Activated naive CD8-positive, alpha-beta T cell treated with anti-CD3 and anti-CD28 coated beads, Interleukin-2, amount 10 ng/mL, durations not matched to agents 7 days and 5 days (primary cell): ENCODE measurements at regions not wholly inside any gene's neighbourhood (a gene's known extent, or its start where the extent isn't known, plus 50 kb on each side); places are given as distances from the start of the nearest gene placed in this dataset.

ENCODE experiments used
- ATAC-seq: fragments of 150-1000 bp; cut with Tn5 transposase; one replicate; pipeline ENCODE4 v1.10.0; 2021; ENCODE audit warnings: low read depth, moderate library complexity
- POLR2A ChIA-PET: fragments of 350-600 bp; sonication (Branson Sonifier 250); formaldehyde crosslinking; loops from one replicate; lab custom pipeline; 2021; ENCODE audit warnings: antibody characterized with exemption; lab: Charles Lee
- DNase-seq: peaks from one replicate; pipeline ENCODE4 v3.0.0; 2021
- H3K27ac Mint-ChIP-seq: one replicate; pipeline ENCODE4 v1.8.0; 2022; ENCODE audit warnings: mild to moderate bottlenecking, mixed read lengths
- H3K27me3 Mint-ChIP-seq: one replicate; pipeline ENCODE4 v1.8.0; 2022; ENCODE audit warnings: mild to moderate bottlenecking, moderate library complexity, mixed read lengths
- H3K36me3 Mint-ChIP-seq: one replicate; pipeline ENCODE4 v1.8.0; 2021; ENCODE audit warnings: mild to moderate bottlenecking, mixed read lengths
- H3K4me1 Mint-ChIP-seq: one replicate; pipeline ENCODE4 v1.8.0; 2021; ENCODE audit warnings: mixed read lengths
- H3K4me3 Mint-ChIP-seq: one replicate; pipeline ENCODE4 v1.8.0; 2022; ENCODE audit warnings: mild to moderate bottlenecking, moderate library complexity, mixed read lengths
- H3K9me3 Mint-ChIP-seq: one replicate; pipeline ENCODE4 v1.8.0; 2021; ENCODE audit warnings: mixed read lengths

DNA sequence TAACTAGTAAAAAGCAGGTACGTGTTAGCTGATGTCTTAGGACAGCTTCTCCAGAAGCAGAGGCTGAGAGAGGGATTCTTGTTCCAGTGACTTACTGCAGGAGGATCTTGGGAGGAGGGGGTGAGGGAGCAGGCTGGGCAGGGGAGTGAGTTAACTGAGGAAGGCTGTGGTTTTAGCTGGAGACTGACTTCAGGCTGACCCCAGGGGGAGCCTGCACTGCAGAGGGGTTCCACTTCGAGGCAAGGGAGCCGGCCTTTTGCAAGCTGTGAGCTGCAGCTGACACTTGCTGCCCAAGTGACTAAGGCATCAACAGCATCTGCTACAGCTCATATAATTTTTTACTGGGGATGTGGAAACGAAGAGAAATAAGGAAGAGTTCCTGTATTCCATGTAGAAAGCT is 50.4 kb upstream of the SOD1 start:
- H3K36me3 Mint-ChIP-seq: peaks cover 4% of the 10 kb centered on the region

DNA sequence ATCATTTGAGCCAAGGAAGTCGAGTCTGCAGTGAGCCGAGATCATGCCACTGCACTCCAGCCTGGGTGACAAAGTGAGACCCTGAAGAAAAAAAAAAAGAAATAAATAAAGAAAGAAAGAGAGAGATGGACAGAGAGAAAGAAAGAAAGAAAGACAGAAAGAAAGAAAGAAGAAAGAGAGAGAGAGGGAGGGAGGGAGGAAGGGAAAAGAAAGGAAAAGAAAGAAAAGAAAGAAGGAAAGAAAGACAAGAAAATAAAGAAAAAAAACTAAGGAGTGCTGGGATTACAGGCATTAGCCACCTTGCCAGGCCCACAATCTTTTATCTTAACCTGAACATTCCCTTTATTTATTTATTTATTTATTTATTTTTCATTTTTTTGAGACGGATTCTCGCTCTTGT is 51.7 kb upstream of the SOD1 start:
- ATAC-seq: no peak
- POLR2A ChIA-PET: no interaction called here
- no peak overlapping the region for H3K4me3 Mint-ChIP-seq

More for the DNA sequence above, 50.4 kb upstream of the SOD1 start:
- H3K4me1 Mint-ChIP-seq: peaks cover 7% of the 10 kb centered on the region
- peaks cover 15% of the 10 kb centered on the region for H3K27me3 Mint-ChIP-seq
- peaks cover 9% of the 10 kb centered on the region for H3K9me3 Mint-ChIP-seq
- no peak overlapping the region for H3K4me3 Mint-ChIP-seq
- ATAC-seq (no peak), DNase-seq (no peak)
- no peak overlapping the region for H3K27ac Mint-ChIP-seq
- POLR2A ChIA-PET: no interaction called here

GRCh38 chr21:31606081-31606874 is 53.2 kb upstream of the SOD1 start:
- H3K9me3 Mint-ChIP-seq: peaks cover 2% of the 10 kb centered on the region
- no peak overlapping the region for H3K27ac Mint-ChIP-seq
- no peak for DNase-seq
- no peak for ATAC-seq
- peaks cover 1% of the 10 kb centered on the region for H3K36me3 Mint-ChIP-seq
- peaks cover 2% of the 10 kb centered on the region for H3K4me1 Mint-ChIP-seq
- H3K4me3 Mint-ChIP-seq: no peak overlapping the region
- POLR2A ChIA-PET: no interaction called here
- peaks cover 7% of the 10 kb centered on the region for H3K27me3 Mint-ChIP-seq

More for the DNA sequence above, 51.7 kb upstream of the SOD1 start:
- Mint-ChIP-seq H3K9me3 (peaks cover 9% of the 10 kb centered on the region), H3K36me3 (peaks cover 4% of the 10 kb centered on the region), H3K4me1 (peaks cover 2% of the 10 kb centered on the region), H3K27me3 (peaks cover 8% of the 10 kb centered on the region), H3K27ac (no peak overlapping the region)
- no peak for DNase-seq

DNA sequence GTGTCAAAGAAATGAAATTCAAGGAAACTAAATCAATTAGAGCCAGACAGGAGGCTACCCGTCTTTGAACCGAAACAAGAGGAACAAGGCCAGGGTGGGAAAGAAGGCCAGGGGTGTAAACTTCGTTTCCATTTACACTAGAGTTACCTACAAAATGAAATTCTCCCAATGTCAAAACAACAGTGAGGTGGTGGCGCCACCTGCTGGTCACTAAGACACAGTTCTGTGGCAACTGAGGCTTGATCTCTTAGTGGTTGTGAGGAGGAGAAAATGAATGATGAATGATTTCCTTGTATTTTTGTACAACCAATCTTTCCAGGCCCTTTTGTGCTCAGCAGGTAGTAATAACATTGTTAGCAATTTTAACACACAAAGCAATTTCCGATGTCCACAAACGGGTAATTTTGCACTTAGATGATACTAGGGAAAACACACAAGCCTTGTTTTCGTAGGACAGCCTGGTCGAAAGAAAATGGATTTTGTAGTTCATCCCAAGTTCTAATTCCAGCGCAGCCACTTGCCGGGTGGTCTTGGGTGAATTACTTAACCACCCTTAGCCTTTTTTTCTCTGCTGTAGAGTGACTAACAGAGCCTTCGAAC is 54.8 kb upstream of the SOD1 start:
- POLR2A ChIA-PET: no interaction called here
- H3K36me3 Mint-ChIP-seq: no peaks in the 10 kb centered on the region
- peaks cover 2% of the 10 kb centered on the region for H3K4me1 Mint-ChIP-seq
- H3K9me3 Mint-ChIP-seq: no peaks in the 10 kb centered on the region
- DNase-seq (peak; percentile 74), ATAC-seq (peak; percentile 77)
- H3K27ac Mint-ChIP-seq: no peak overlapping the region
- H3K27me3 Mint-ChIP-seq: peaks cover 4% of the 10 kb centered on the region
- H3K4me3 Mint-ChIP-seq: no peak overlapping the region

GRCh38 chr21:31599563-31599962 is 59.9 kb upstream of the SOD1 start:
- Mint-ChIP-seq H3K27ac (no peak overlapping the region), H3K36me3 (no peaks in the 10 kb centered on the region), H3K4me3 (no peak overlapping the region), H3K9me3 (no peaks in the 10 kb centered on the region), H3K27me3 (peaks cover 2% of the 10 kb centered on the region), H3K4me1 (peaks cover 2% of the 10 kb centered on the region)
- DNase-seq (no peak), ATAC-seq (no peak)
- POLR2A ChIA-PET: interaction anchor here (0.9 kb wide), 1 partner anchor 291 kb away, joined by 4 read pairs; no protein-coding TSS in a partner anchor

GRCh38 chr21:31599013-31599412 is 60.5 kb upstream of the SOD1 start:
- ATAC-seq: no peak
- no peaks in the 10 kb centered on the region for H3K36me3 Mint-ChIP-seq
- peaks cover 4% of the 10 kb centered on the region for H3K27me3 Mint-ChIP-seq
- no peak for DNase-seq
- no peak overlapping the region for H3K4me3 Mint-ChIP-seq
- POLR2A ChIA-PET: interaction anchor here (0.9 kb wide), 1 partner anchor 290 kb away, joined by 4 read pairs; no protein-coding TSS in a partner anchor
- H3K27ac Mint-ChIP-seq: no peak overlapping the region
- no peaks in the 10 kb centered on the region for H3K9me3 Mint-ChIP-seq
- no peaks in the 10 kb centered on the region for H3K4me1 Mint-ChIP-seq

DNA sequence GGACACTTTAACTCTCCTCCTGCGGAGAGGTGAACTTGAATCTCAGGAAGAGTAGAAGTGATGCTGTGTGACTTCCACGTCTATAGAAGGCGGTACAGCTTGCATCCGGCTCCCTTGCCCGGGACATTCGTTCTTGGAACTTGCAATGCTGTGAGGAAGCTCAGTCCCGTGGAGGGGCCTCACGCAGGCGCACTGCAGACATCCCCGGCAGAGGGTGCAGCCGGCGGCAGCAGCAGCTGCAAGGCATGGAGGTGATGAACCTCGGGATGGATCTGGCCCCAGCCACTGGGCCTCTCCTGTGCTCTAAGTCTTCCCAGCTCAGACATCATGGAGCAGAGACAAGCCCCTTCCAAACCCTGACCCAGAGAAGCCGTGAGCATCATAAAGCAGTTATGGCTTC is 61.8 kb upstream of the SOD1 start:
- Mint-ChIP-seq H3K36me3 (no peaks in the 10 kb centered on the region), H3K9me3 (no peaks in the 10 kb centered on the region), H3K27ac (no peak overlapping the region), H3K27me3 (peaks cover 5% of the 10 kb centered on the region), H3K4me1 (no peaks in the 10 kb centered on the region), H3K4me3 (no peak overlapping the region)
- ATAC-seq: no peak
- DNase-seq: no peak
- POLR2A ChIA-PET: no interaction called here

DNA sequence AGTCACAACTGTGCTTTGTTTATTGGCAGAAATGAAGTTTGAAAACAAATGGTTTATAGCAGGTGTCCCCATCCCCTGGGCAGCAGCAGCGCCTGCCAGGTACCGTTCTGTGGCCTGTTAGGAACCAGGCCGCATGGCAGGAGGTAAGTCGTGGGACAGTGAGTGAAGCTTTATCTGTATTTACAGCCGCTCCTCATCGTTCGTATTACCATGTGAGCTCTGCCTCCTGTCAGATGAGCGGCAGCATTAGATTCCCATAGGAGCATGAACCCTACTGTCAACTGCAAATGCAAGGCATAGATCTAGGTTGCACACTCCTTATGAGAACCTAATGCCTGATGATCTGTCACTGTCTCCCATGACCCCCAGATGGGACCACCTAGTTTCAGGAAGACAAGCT is 63.4 kb upstream of the SOD1 start:
- no peak for ATAC-seq
- Mint-ChIP-seq H3K27me3 (peaks cover 6% of the 10 kb centered on the region), H3K4me1 (no peaks in the 10 kb centered on the region), H3K27ac (no peak overlapping the region), H3K4me3 (no peak overlapping the region), H3K9me3 (no peaks in the 10 kb centered on the region), H3K36me3 (no peaks in the 10 kb centered on the region)
- POLR2A ChIA-PET: interaction anchor here (0.5 kb wide), 1 partner anchor 186 kb away, joined by 3 read pairs; no protein-coding TSS in a partner anchor
- DNase-seq: no peak

DNA sequence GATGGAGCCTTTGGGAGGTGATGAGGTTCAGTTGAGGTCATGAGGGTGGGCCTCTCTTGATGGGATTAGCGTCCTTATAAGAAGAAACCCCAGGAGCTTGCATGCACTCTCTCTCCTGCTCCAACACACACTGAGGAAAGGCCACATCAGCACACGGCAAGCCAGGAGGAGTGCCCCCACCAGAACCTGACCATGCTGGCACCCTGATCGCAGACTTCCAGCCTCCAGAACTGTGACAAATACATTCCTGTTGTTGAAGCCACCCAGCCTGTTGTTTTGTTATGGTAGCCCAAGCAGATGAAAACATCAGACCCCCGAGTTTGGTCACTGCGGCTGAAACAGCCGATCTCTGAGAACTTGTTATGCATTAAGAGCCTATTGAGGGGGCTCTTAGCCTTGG is 64.8 kb upstream of the SOD1 start:
- Mint-ChIP-seq H3K4me3 (no peak overlapping the region), H3K27ac (no peak overlapping the region), H3K27me3 (peaks cover 6% of the 10 kb centered on the region), H3K9me3 (no peaks in the 10 kb centered on the region), H3K4me1 (no peaks in the 10 kb centered on the region), H3K36me3 (no peaks in the 10 kb centered on the region)
- POLR2A ChIA-PET: no interaction called here
- no peak for ATAC-seq
- DNase-seq: no peak

DNA sequence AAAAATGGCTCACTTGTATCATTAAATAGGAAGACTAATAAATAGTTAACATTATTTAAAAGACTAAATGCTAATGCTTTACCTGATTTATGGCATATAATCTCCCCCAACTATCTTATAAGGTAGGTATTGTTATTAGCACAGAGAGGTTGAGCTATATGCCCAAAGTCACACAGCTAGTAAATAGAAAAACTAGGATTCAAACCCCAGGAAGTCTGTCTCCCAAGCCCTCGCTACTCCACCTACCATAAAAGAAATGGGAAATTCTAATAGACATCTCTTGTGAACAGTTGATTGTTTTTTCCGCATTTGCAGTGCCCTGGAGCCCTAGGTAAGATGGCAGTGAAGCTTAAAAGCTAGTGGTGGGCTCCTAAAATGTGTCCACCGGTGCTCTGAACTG is 65.2 kb upstream of the SOD1 start:
- no peak overlapping the region for H3K4me3 Mint-ChIP-seq

GRCh38 chr21:31592963-31593560 is 66.4 kb upstream of the SOD1 start:
- ATAC-seq: no peak

More for the DNA sequence above, 65.2 kb upstream of the SOD1 start:
- no peak for DNase-seq
- POLR2A ChIA-PET: no interaction called here
- ATAC-seq: no peak
- H3K4me1 Mint-ChIP-seq: no peaks in the 10 kb centered on the region
- no peaks in the 10 kb centered on the region for H3K9me3 Mint-ChIP-seq
- H3K27me3 Mint-ChIP-seq: peaks cover 6% of the 10 kb centered on the region
- no peak overlapping the region for H3K27ac Mint-ChIP-seq
- no peaks in the 10 kb centered on the region for H3K36me3 Mint-ChIP-seq

DNA sequence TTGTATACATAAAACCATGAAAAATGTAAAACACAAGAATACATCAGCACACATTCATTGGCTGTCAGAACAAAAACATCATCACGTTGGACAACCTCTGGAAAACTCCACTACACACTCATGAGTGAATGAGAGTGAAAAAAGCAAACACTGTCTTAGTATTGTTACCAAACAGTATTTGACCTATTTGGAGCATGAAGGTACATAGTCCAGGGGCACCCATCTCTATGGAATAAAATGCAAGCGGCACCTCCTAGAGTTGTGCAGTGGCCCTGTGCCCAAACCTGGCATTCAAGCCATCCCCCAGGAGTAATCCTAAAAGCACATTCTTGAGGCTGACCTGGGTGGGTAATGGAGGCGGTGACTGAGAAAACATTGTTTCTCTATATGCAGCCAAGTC is 67.0 kb upstream of the SOD1 start:
- DNase-seq (no peak), ATAC-seq (no peak)
- no peak overlapping the region for H3K27ac Mint-ChIP-seq
- H3K36me3 Mint-ChIP-seq: no peaks in the 10 kb centered on the region
- no peaks in the 10 kb centered on the region for H3K4me1 Mint-ChIP-seq
- H3K9me3 Mint-ChIP-seq: no peaks in the 10 kb centered on the region
- no peak overlapping the region for H3K4me3 Mint-ChIP-seq
- POLR2A ChIA-PET: no interaction called here
- peaks cover 7% of the 10 kb centered on the region for H3K27me3 Mint-ChIP-seq

More at GRCh38 chr21:31592963-31593560, 66.4 kb upstream of the SOD1 start:
- POLR2A ChIA-PET: no interaction called here
- Mint-ChIP-seq H3K4me3 (no peak overlapping the region), H3K9me3 (no peaks in the 10 kb centered on the region), H3K27me3 (peaks cover 7% of the 10 kb centered on the region), H3K4me1 (no peaks in the 10 kb centered on the region), H3K36me3 (no peaks in the 10 kb centered on the region), H3K27ac (no peak overlapping the region)
- no peak for DNase-seq

- no peak overlapping the region for H3K27ac Mint-ChIP-seq
- POLR2A ChIA-PET: no interaction called here
These were observed 69.7 kb upstream of the SOD1 start for GRCh38 chr21:31589820-31590219.

More at GRCh38 chr21:31589820-31590219, 69.7 kb upstream of the SOD1 start:
- Mint-ChIP-seq H3K4me3 (no peak overlapping the region), H3K27me3 (peaks cover 7% of the 10 kb centered on the region), H3K9me3 (no peaks in the 10 kb centered on the region), H3K36me3 (no peaks in the 10 kb centered on the region), H3K4me1 (no peaks in the 10 kb centered on the region)
- DNase-seq: no peak
- ATAC-seq: no peak
